HCT116 (cell line): ENCODE measurements at regions not wholly inside any gene's neighbourhood (a gene's known extent, or its start where the extent isn't known, plus 50 kb on each side); places are given as distances from the start of the nearest gene placed in this dataset.

Source experiments
- ATAC-seq: fragments of 200-7000 bp; cut with Tn5 transposase; 2 replicates; pipeline ENCODE4 v1.9.1; 2020; ENCODE audit warnings: mild to moderate bottlenecking, moderate library complexity
- BruUV-seq: library from RNA; stranded (reverse); fragments of 400-500 nt; replicated peaks from 2 replicates; lab custom pipeline; 2021; lab: Mats Ljungman, UMichigan
- CTCF ChIA-PET: fragments of 300-600 bp; sonication (Branson Sonifier 250); formaldehyde crosslinking; loops from one replicate; lab custom pipeline; 2021; ENCODE audit warnings: antibody characterized with exemption; lab: Charles Lee
- POLR2A ChIA-PET: fragments of 300-600, 350-600 bp; sonication (Branson Sonifier 250); formaldehyde crosslinking; loops from one replicate; lab custom pipeline; 2021; ENCODE audit warnings: antibody characterized with exemption; lab: Charles Lee
- RAD21 ChIA-PET, 2 experiments: fragments of 300-600 bp; sonication (Branson Sonifier 250); formaldehyde crosslinking; loops; one replicate each; lab custom pipeline; 2023; ENCODE audit warnings: low total read pairs in 2 of 2; ENCODE audit not compliant: uncharacterized antibody in 2 of 2, unreplicated experiment in 2 of 2, low non-redundant PET in 1 of 2; lab: Charles Lee
- DNase-seq: peaks from one replicate; pipeline ENCODE4 v3.0.0-alpha.2; 2010; ENCODE audit warnings: low read depth, low spot score
- H2AFZ ChIP-seq: fragments of 200-600 bp; shearing (Covaris generic), sonication (generic); 2 replicates; pipeline ENCODE4 v1.6.1; 2017; ENCODE audit warnings: low read depth, mixed run types, mixed read lengths, antibody characterized with exemption, low read length; ENCODE audit not compliant: poor library complexity, severe bottlenecking
- H3K27ac ChIP-seq: 2 replicates; pipeline ENCODE4 v1.5.1; 2012; ENCODE audit warnings: low read depth, low read length
- H3K27me3 ChIP-seq: fragments of 200-600 bp; sonication (generic); 2 replicates; pipeline ENCODE4 v1.6.1; 2016; ENCODE audit warnings: mixed run types, low read length, mixed read lengths; ENCODE audit not compliant: insufficient read depth
- H3K36me3 ChIP-seq, 2 experiments: fragments of 200-500 bp in 1 of 2; fragments of 200-600 bp in 1 of 2; sonication (Bioruptor generic) in 1 of 2; sonication (generic) in 1 of 2; 2 replicates each; pipeline versions ENCODE4 v1.5.1 to v1.6.1; 2014 to 2016; ENCODE audit warnings: low read length in 2 of 2, inconsistent platforms in 1 of 2, mixed read lengths in 1 of 2, mixed run types in 1 of 2; ENCODE audit not compliant: insufficient read depth in 2 of 2, control insufficient read depth in 1 of 2
- H3K4me1 ChIP-seq, 2 experiments: fragments of 200-600 bp in 1 of 2; sonication (generic) in 1 of 2; 2 replicates each; pipeline versions ENCODE4 v1.5.1 to v1.6.1; 2012 to 2017; ENCODE audit warnings: low read length in 2 of 2, inconsistent platforms in 1 of 2, mild to moderate bottlenecking in 1 of 2, mixed read lengths in 1 of 2, mixed run types in 1 of 2, moderate library complexity in 1 of 2; ENCODE audit not compliant: insufficient read depth in 2 of 2, control insufficient read depth in 1 of 2
- H3K4me2 ChIP-seq: fragments of 200-600 bp; sonication (generic); 2 replicates; pipeline ENCODE4 v1.6.1; 2017; ENCODE audit warnings: mixed run types, low read length, mixed read lengths
- H3K4me3 ChIP-seq, 2 experiments: fragments of 200-600 bp in 1 of 2; sonication (generic) in 1 of 2; replicated peaks in 1 of 2; 2 replicates each; pipeline ENCODE4 v1.5.1; 2011 to 2016; ENCODE audit warnings: low read length in 2 of 2, control low read depth in 1 of 2, low read depth in 1 of 2, mild to moderate bottlenecking in 1 of 2, mixed read lengths in 1 of 2, mixed run types in 1 of 2
- H3K79me2 ChIP-seq: fragments of 200-600 bp; sonication (generic); 2 replicates; pipeline ENCODE4 v1.6.1; 2017; ENCODE audit warnings: mild to moderate bottlenecking, mixed run types, low read length, moderate library complexity, mixed read lengths; ENCODE audit not compliant: insufficient read depth
- H3K9ac ChIP-seq: fragments of 200-600 bp; sonication (generic); 2 replicates; pipeline ENCODE4 v1.6.1; 2016; ENCODE audit warnings: low read length, mixed read lengths
- H3K9me2 ChIP-seq: fragments of 200-600 bp; sonication (generic), shearing (Covaris generic); 2 replicates; pipeline ENCODE4 v1.6.1; 2017; ENCODE audit warnings: mixed run types, mild to moderate bottlenecking, moderate library complexity; ENCODE audit not compliant: insufficient read depth
- H3K9me3 ChIP-seq, 2 experiments: fragments of 200-500 bp in 1 of 2; fragments of 200-600 bp in 1 of 2; sonication (Bioruptor generic) in 1 of 2; sonication (generic) in 1 of 2; 2 replicates each; pipeline ENCODE4 v1.6.1; 2014 to 2017; ENCODE audit warnings: low read length in 2 of 2, mixed read lengths in 2 of 2, inconsistent platforms in 1 of 2, low read depth in 1 of 2, mild to moderate bottlenecking in 1 of 2, mixed run types in 1 of 2, moderate library complexity in 1 of 2; ENCODE audit not compliant: control insufficient read depth in 1 of 2, insufficient read depth in 1 of 2
- H4K20me1 ChIP-seq: fragments of 200-600 bp; sonication (generic), shearing (Covaris generic); 2 replicates; pipeline ENCODE4 v1.6.1; 2017; ENCODE audit warnings: mixed run types, mild to moderate bottlenecking, moderate library complexity; ENCODE audit not compliant: insufficient read depth
- CEBPB ChIP-seq: IDR thresholded peaks from 2 replicates; pipeline ENCODE4 v1.6.1; 2012; ENCODE audit warnings: low read depth
- EGR1 ChIP-seq: IDR thresholded peaks from 2 replicates; pipeline ENCODE4 v1.6.1; 2012; ENCODE audit warnings: low read depth
- ELF1 ChIP-seq: IDR thresholded peaks from 2 replicates; pipeline ENCODE4 v1.6.1; 2012; ENCODE audit warnings: low read depth, borderline replicate concordance
- EZH2phosphoT487 ChIP-seq: fragments of 200-600 bp; IDR thresholded peaks from 2 replicates; pipeline ENCODE4 v1.6.1; 2018; ENCODE audit warnings: antibody characterized with exemption, borderline replicate concordance
- FOSL1 ChIP-seq: IDR thresholded peaks from 2 replicates; pipeline ENCODE4 v1.6.1; 2012; ENCODE audit warnings: low read depth
- JUND ChIP-seq: IDR thresholded peaks from 2 replicates; pipeline ENCODE4 v1.6.1; 2012
- POLR2AphosphoS5 ChIP-seq: IDR thresholded peaks from 2 replicates; pipeline ENCODE4 v1.6.1; 2011; ENCODE audit warnings: mild to moderate bottlenecking, low read depth, low read length, moderate library complexity
- RAD21 ChIP-seq: IDR thresholded peaks from 2 replicates; pipeline ENCODE4 v1.6.1; 2012; ENCODE audit warnings: low read depth, mild to moderate bottlenecking
- SP1 ChIP-seq: IDR thresholded peaks from 2 replicates; pipeline ENCODE4 v1.6.1; 2012; ENCODE audit warnings: low read depth
- SRF ChIP-seq: IDR thresholded peaks from 2 replicates; pipeline ENCODE4 v1.6.1; 2012; ENCODE audit warnings: low read depth
- TCF7L2 ChIP-seq: IDR thresholded peaks from 2 replicates; pipeline ENCODE4 v1.7.0; 2011; ENCODE audit warnings: borderline replicate concordance, inconsistent platforms; ENCODE audit not compliant: insufficient read depth, insufficient read length; ENCODE audit errors: extremely low read depth
- YY1 ChIP-seq: IDR thresholded peaks from 2 replicates; pipeline ENCODE4 v1.6.1; 2011; ENCODE audit warnings: low read length, low read depth, moderate library complexity, mild to moderate bottlenecking; ENCODE audit not compliant: insufficient replicate concordance; ENCODE audit errors: extremely low read depth
- ZNF274 ChIP-seq: fragments of 200-500 bp; sonication (Bioruptor generic); IDR thresholded peaks from 2 replicates; pipeline ENCODE4 v1.6.1; 2014; ENCODE audit warnings: mild to moderate bottlenecking, low read depth, low read length, inconsistent platforms
- intact Hi-C: fragments of 100-400 bp; cut with micrococcal nuclease; formaldehyde crosslinking; loops from 2 replicates; pipeline ENCODE4 v1.10.0; 2022
- TF ChIP-seq, protein P1 (sequence below): IDR thresholded peaks from 2 replicates; pipeline ENCODE4 v1.6.1; 2012; ENCODE audit warnings: low read depth
- TF ChIP-seq, protein P2 (sequence below): IDR thresholded peaks from 2 replicates; pipeline ENCODE4 v1.6.1; 2012
- TF ChIP-seq, protein P3 (sequence below): IDR thresholded peaks from 2 replicates; pipeline ENCODE4 v1.6.1; 2012
- TF ChIP-seq, protein P4 (sequence below): IDR thresholded peaks from 2 replicates; pipeline ENCODE4 v1.6.1; 2011; ENCODE audit warnings: mild to moderate bottlenecking, low read length, moderate library complexity; ENCODE audit not compliant: insufficient replicate concordance; ENCODE audit errors: extremely low read depth

DNA sequence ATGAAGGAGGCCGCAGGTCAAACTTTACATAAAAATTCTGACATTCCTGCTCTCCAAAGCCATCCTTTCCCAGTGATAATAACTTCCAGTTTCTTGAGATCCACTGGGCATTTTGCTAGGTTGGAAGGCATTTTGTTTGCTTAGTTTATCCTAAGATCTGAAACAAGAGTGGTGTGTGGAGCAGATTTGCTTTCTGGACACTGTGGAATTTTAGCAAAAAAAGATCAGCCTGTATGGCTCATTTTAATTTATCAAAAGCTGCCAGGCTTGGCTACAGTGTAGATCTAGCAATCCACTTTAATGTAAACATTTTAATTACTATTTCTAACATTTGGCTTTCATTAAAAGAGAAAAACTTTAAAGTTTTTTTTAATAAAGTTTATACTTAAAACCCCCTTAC, 124.8 kb downstream of the SAMD9 start (continued):
- TF ChIP-seq, protein P1, sequence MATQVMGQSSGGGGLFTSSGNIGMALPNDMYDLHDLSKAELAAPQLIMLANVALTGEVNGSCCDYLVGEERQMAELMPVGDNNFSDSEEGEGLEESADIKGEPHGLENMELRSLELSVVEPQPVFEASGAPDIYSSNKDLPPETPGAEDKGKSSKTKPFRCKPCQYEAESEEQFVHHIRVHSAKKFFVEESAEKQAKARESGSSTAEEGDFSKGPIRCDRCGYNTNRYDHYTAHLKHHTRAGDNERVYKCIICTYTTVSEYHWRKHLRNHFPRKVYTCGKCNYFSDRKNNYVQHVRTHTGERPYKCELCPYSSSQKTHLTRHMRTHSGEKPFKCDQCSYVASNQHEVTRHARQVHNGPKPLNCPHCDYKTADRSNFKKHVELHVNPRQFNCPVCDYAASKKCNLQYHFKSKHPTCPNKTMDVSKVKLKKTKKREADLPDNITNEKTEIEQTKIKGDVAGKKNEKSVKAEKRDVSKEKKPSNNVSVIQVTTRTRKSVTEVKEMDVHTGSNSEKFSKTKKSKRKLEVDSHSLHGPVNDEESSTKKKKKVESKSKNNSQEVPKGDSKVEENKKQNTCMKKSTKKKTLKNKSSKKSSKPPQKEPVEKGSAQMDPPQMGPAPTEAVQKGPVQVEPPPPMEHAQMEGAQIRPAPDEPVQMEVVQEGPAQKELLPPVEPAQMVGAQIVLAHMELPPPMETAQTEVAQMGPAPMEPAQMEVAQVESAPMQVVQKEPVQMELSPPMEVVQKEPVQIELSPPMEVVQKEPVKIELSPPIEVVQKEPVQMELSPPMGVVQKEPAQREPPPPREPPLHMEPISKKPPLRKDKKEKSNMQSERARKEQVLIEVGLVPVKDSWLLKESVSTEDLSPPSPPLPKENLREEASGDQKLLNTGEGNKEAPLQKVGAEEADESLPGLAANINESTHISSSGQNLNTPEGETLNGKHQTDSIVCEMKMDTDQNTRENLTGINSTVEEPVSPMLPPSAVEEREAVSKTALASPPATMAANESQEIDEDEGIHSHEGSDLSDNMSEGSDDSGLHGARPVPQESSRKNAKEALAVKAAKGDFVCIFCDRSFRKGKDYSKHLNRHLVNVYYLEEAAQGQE: no peak

DNA sequence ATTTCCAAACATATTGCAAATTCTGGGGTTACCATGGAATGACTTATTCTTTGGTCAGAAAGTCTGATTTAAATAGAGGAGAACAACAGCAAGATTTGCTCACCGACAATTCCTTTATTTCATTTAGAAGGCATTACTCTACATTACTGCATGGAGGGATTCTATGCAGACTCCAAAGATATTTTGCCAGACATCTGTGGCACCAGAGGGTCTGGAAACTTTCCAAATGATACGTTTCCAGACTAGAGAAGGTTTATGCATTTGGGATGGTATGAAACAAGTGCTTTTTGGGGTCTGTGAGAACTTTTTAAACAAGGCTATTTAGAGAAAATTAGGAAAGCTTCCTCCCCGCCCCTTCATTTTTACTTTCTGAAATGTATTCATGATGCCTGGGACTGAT, 125.3 kb downstream of the SAMD9 start:
- RAD21 ChIA-PET: no interaction called here
- Histone ChIP-seq H3K9ac (no peak overlapping the region), H3K9me2 (no peaks in the 10 kb centered on the region), H3K4me2 (no peak overlapping the region), H3K27me3 (no peaks in the 10 kb centered on the region), H4K20me1 (no peaks in the 10 kb centered on the region), H3K4me1 (no peaks in the 10 kb centered on the region), H3K36me3 (no peaks in the 10 kb centered on the region), H3K4me3 (no peak overlapping the region), H3K79me2 (no peaks in the 10 kb centered on the region), H3K9me3 (no peaks in the 10 kb centered on the region), H2AFZ (no peak overlapping the region), H3K27ac (no peak overlapping the region)
- CTCF ChIA-PET: no interaction called here
- ATAC-seq (no peak), DNase-seq (no peak)
- intact Hi-C loops: no loop called here
- TF ChIP-seq JUND (no peak), FOSL1 (no peak), EZH2phosphoT487 (no peak), TCF7L2 (no peak), YY1 (no peak), SRF (no peak), CEBPB (no peak), RAD21 (no peak), POLR2AphosphoS5 (no peak), ELF1 (no peak), SP1 (no peak), EGR1 (no peak), ZNF274 (no peak)
- TF ChIP-seq, protein P2, sequence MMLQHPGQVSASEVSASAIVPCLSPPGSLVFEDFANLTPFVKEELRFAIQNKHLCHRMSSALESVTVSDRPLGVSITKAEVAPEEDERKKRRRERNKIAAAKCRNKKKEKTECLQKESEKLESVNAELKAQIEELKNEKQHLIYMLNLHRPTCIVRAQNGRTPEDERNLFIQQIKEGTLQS: no peak
- TF ChIP-seq, protein P3, sequence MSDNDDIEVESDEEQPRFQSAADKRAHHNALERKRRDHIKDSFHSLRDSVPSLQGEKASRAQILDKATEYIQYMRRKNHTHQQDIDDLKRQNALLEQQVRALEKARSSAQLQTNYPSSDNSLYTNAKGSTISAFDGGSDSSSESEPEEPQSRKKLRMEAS: no peak
- TF ChIP-seq, protein P4, sequence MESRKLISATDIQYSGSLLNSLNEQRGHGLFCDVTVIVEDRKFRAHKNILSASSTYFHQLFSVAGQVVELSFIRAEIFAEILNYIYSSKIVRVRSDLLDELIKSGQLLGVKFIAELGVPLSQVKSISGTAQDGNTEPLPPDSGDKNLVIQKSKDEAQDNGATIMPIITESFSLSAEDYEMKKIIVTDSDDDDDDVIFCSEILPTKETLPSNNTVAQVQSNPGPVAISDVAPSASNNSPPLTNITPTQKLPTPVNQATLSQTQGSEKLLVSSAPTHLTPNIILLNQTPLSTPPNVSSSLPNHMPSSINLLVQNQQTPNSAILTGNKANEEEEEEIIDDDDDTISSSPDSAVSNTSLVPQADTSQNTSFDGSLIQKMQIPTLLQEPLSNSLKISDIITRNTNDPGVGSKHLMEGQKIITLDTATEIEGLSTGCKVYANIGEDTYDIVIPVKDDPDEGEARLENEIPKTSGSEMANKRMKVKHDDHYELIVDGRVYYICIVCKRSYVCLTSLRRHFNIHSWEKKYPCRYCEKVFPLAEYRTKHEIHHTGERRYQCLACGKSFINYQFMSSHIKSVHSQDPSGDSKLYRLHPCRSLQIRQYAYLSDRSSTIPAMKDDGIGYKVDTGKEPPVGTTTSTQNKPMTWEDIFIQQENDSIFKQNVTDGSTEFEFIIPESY: no peak
- POLR2A ChIA-PET: no interaction called here
- no TSS peak for BruUV-seq
